DND-41 (cell line): ENCODE measurements at regions not wholly inside any gene's neighbourhood (a gene's known extent, or its start where the extent isn't known, plus 50 kb on each side); places are given as distances from the start of the nearest gene placed in this dataset.

ENCODE experiments used
- CTCF ChIP-seq: IDR thresholded peaks from 2 replicates; pipeline ENCODE4 v1.5.1; 2012; ENCODE audit warnings: borderline replicate concordance, low read length, moderate library complexity, mild to moderate bottlenecking; ENCODE audit not compliant: poor library complexity, severe bottlenecking; ENCODE audit errors: extremely low read depth
- EZH2 ChIP-seq: IDR thresholded peaks from 3 replicates; pipeline ENCODE4 v1.6.1; 2012; ENCODE audit warnings: borderline replicate concordance, low read depth, mild to moderate bottlenecking, moderate library complexity, low read length, inconsistent platforms; ENCODE audit not compliant: severe bottlenecking

- TF ChIP-seq CTCF (no peak), EZH2 (no peak)
Observed at GRCh38 chr11:38411149-38411548, 1813.1 kb upstream of the RAG2 start.
